ENCODE measurements at regions not wholly inside any gene's neighbourhood (a gene's known extent, or its start where the extent isn't known, plus 50 kb on each side); places are given as distances from the start of the nearest gene placed in this dataset.

- TF ChIP-seq, protein P1, sequence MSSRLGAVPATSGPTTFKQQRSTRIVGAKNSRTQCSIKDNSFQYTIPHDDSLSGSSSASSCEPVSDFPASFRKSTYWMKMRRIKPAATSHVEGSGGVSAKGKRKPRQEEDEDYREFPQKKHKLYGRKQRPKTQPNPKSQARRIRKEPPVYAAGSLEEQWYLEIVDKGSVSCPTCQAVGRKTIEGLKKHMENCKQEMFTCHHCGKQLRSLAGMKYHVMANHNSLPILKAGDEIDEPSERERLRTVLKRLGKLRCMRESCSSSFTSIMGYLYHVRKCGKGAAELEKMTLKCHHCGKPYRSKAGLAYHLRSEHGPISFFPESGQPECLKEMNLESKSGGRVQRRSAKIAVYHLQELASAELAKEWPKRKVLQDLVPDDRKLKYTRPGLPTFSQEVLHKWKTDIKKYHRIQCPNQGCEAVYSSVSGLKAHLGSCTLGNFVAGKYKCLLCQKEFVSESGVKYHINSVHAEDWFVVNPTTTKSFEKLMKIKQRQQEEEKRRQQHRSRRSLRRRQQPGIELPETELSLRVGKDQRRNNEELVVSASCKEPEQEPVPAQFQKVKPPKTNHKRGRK (CRISPR knock-in tag; IDR thresholded peaks at IDR 0.05): no peak
- TF ChIP-seq BORCS8-MEF2B (CRISPR knock-in tag; IDR thresholded peaks at IDR 0.05): no peak
- TF ChIP-seq ISX (CRISPR knock-in tag; conservative IDR thresholded peaks at IDR 0.05): no peak
- no peak for TF ChIP-seq JUND (CRISPR knock-in tag; IDR thresholded peaks at IDR 0.05)
- TF ChIP-seq IRF2 (CRISPR knock-in tag; IDR thresholded peaks at IDR 0.05): no peak
These were observed 368.6 kb upstream of the DPH6 start (continued) for GRCh38 chr15:35914573-35914972.

GRCh38 chr15:35921046-35921445 is 375.1 kb upstream of the DPH6 start:
- intact Hi-C loops (cut with micrococcal nuclease; ENCODE audit: unreplicated experiment) (no loop called here), in situ Hi-C loops (cut with HindIII; ENCODE audit: extremely low pct_ligation_motif_present, low pct_unique_long_range_greater_than_20kb) (no loop called here)
- H3K27me3 ChIP-seq (ENCODE audit: control insufficient read depth in 1 of 2, insufficient read depth in 2 of 2, low read length in 2 of 2): no peaks in the 10 kb centered on the region
- BruUV-seq (replicated peaks): no TSS peak
- no peaks in the 10 kb centered on the region for H3K36me3 ChIP-seq (replicated peaks in 1 of 2; ENCODE audit: control insufficient read depth in 1 of 2, insufficient read depth in 2 of 2, low read length in 2 of 2)
- no peak for DNase-seq (ENCODE audit: low spot score)
- no peak overlapping the region for H3K4me3 ChIP-seq (replicated peaks in 1 of 3; ENCODE audit: insufficient read depth in 1 of 3, low read depth in 2 of 3, low read length in 3 of 3)
- no peak overlapping the region for H3K27ac ChIP-seq (ENCODE audit: extremely low read length, insufficient read depth, low read length)
- no peak overlapping the region for H3K9ac ChIP-seq (ENCODE audit: insufficient read depth, low read depth, low read length)
- no peak overlapping the region for H3K4me2 ChIP-seq (ENCODE audit: low read depth, low read length)
- POLR2A ChIA-PET: no interaction called here
- no peak for ATAC-seq
- FAIRE-seq: no peak
- H2AFZ ChIP-seq (ENCODE audit: low read length): no peak overlapping the region
- CTCF ChIA-PET (ENCODE audit: low intra/inter-chr PET ratio, low total read pairs): no interaction called here
- no peaks in the 10 kb centered on the region for H3K9me3 ChIP-seq (ENCODE audit: low read length)
- no peak for TF ChIP-seq TERF1 (CRISPR knock-in tag; IDR thresholded peaks at IDR 0.05)
- TF ChIP-seq AKNA (CRISPR knock-in tag; IDR thresholded peaks at IDR 0.05; ENCODE audit: borderline replicate concordance): no peak
- no peak for TF ChIP-seq CCAR2 (optimal IDR thresholded peaks at IDR 0.05; ENCODE audit: low read depth, low read length)
- H3K4me1 ChIP-seq (ENCODE audit: insufficient read depth, low read length): no peaks in the 10 kb centered on the region
- no peaks in the 10 kb centered on the region for H4K20me1 ChIP-seq (ENCODE audit: insufficient read depth, low read length)
- H3K79me2 ChIP-seq (ENCODE audit: insufficient read depth, low read length): no peaks in the 10 kb centered on the region

Data from HepG2 (cell line).